OCI-LY7 (cell line): ENCODE measurements at regions not wholly inside any gene's neighbourhood (a gene's known extent, or its start where the extent isn't known, plus 50 kb on each side); places are given as distances from the start of the nearest gene placed in this dataset.

Source experiments
- BruUV-seq: library from RNA; stranded (reverse); fragments of 400-500 nt; replicated peaks from 2 replicates; lab custom pipeline; 2021; lab: Mats Ljungman, UMichigan
- CTCF ChIA-PET: fragments of 300-600 bp; sonication (Branson Sonifier 250); formaldehyde crosslinking; loops from one replicate; lab custom pipeline; 2022; ENCODE audit warnings: antibody characterized with exemption; ENCODE audit not compliant: unreplicated experiment; lab: Charles Lee
- POLR2A ChIA-PET: fragments of 300-600 bp; sonication (Branson Sonifier 250); formaldehyde crosslinking; loops from one replicate; lab custom pipeline; 2022; ENCODE audit warnings: antibody characterized with exemption; lab: Charles Lee
- DNase-seq: peaks from one replicate; pipeline ENCODE4 v3.0.0-alpha.2; 2015; ENCODE audit warnings: low spot score
- H2AFZ ChIP-seq: fragments of 200-600 bp; sonication (generic), shearing (Covaris generic); 2 replicates; pipeline ENCODE4 v1.6.1; 2014; ENCODE audit warnings: mild to moderate bottlenecking, antibody characterized with exemption, low read length, moderate library complexity
- H3K27ac ChIP-seq: fragments of 200-600 bp; sonication (generic); 2 replicates; pipeline ENCODE4 v1.5.1; 2014; ENCODE audit warnings: mixed run types, low read depth, mild to moderate bottlenecking, moderate library complexity, low read length, inconsistent platforms; ENCODE audit not compliant: poor library complexity, severe bottlenecking
- H3K36me3 ChIP-seq: fragments of 200-600 bp; sonication (generic); 2 replicates; pipeline ENCODE4 v1.6.1; 2014; ENCODE audit warnings: mild to moderate bottlenecking, antibody characterized with exemption, low read length, moderate library complexity, mixed read lengths; ENCODE audit not compliant: insufficient read depth
- H3K4me1 ChIP-seq: fragments of 200-600 bp; sonication (generic); 2 replicates; pipeline ENCODE4 v1.5.1; 2014; ENCODE audit warnings: mild to moderate bottlenecking, low read length; ENCODE audit not compliant: insufficient read depth, poor library complexity, severe bottlenecking
- H3K4me2 ChIP-seq: fragments of 200-600 bp; sonication (generic); 2 replicates; pipeline ENCODE4 v1.6.1; 2014; ENCODE audit warnings: mild to moderate bottlenecking, low read length
- H3K4me3 ChIP-seq: fragments of 200-600 bp; sonication (generic); 2 replicates; pipeline ENCODE4 v1.5.1; 2014; ENCODE audit warnings: mild to moderate bottlenecking, low read depth, low read length; ENCODE audit not compliant: poor library complexity, severe bottlenecking
- H3K79me2 ChIP-seq: fragments of 200-600 bp; sonication (generic); 2 replicates; pipeline ENCODE4 v1.6.1; 2016; ENCODE audit warnings: low read depth, mild to moderate bottlenecking, low read length, moderate library complexity, mixed read lengths; ENCODE audit not compliant: insufficient read depth
- H3K9me2 ChIP-seq: fragments of 200-600 bp; sonication (generic); 2 replicates; pipeline ENCODE4 v1.6.1; 2016; ENCODE audit warnings: mild to moderate bottlenecking, low read length, mixed read lengths; ENCODE audit not compliant: insufficient read depth
- H3K9me3 ChIP-seq: fragments of 200-600 bp; sonication (generic); 2 replicates; pipeline ENCODE4 v1.6.1; 2014; ENCODE audit warnings: mild to moderate bottlenecking, mixed run types, low read length, mixed read lengths
- H4K20me1 ChIP-seq: fragments of 200-600 bp; sonication (generic); 2 replicates; pipeline ENCODE4 v1.6.1; 2014; ENCODE audit warnings: mild to moderate bottlenecking, antibody characterized with exemption, low read length, moderate library complexity, mixed read lengths; ENCODE audit not compliant: insufficient read depth
- CTCF ChIP-seq: fragments of 200-600 bp; sonication (generic); conservative IDR thresholded peaks from 2 replicates; pipeline ENCODE4 v1.5.1; 2014; ENCODE audit warnings: mild to moderate bottlenecking, antibody characterized with exemption, low read length, moderate library complexity, mixed read lengths
- EZH2phosphoT487 ChIP-seq: fragments of 200-600 bp; sonication (generic); IDR thresholded peaks from 2 replicates; pipeline ENCODE4 v1.6.1; 2018; ENCODE audit warnings: low read depth, borderline replicate concordance, mild to moderate bottlenecking, mixed run types, antibody characterized with exemption, low read length, moderate library complexity, mixed read lengths
- intact Hi-C: fragments of 100-400 bp; cut with micrococcal nuclease; formaldehyde crosslinking; loops from one replicate; pipeline ENCODE4 v1.10.0; 2022; ENCODE audit not compliant: unreplicated experiment

GRCh38 chr7:156445997-156446761, 194.4 kb upstream of the RNF32 start:
- Histone ChIP-seq H3K27ac (no peak overlapping the region), H2AFZ (no peak overlapping the region), H3K9me2 (no peaks in the 10 kb centered on the region), H3K4me1 (no peaks in the 10 kb centered on the region), H3K9me3 (no peaks in the 10 kb centered on the region), H3K4me3 (no peak overlapping the region), H3K4me2 (no peak overlapping the region), H3K79me2 (no peaks in the 10 kb centered on the region), H3K36me3 (no peaks in the 10 kb centered on the region), H4K20me1 (no peaks in the 10 kb centered on the region)
- no peak for DNase-seq
- ChIA-PET CTCF (no interaction called here), POLR2A (no interaction called here)
- no TSS peak for BruUV-seq
- intact Hi-C loops: no loop called here
- no peak for TF ChIP-seq EZH2phosphoT487
- TF ChIP-seq CTCF: no peak

GRCh38 chr7:156442516-156442915, 198.1 kb upstream of the RNF32 start:
- no peaks in the 10 kb centered on the region for H3K4me1 ChIP-seq
- no peak overlapping the region for H2AFZ ChIP-seq
- no peaks in the 10 kb centered on the region for H3K9me3 ChIP-seq
- no peak for DNase-seq
- H3K4me3 ChIP-seq: no peak overlapping the region
- no peaks in the 10 kb centered on the region for H4K20me1 ChIP-seq
- TF ChIP-seq EZH2phosphoT487: no peak
- TF ChIP-seq CTCF: no peak
- H3K79me2 ChIP-seq: no peaks in the 10 kb centered on the region
- no peaks in the 10 kb centered on the region for H3K9me2 ChIP-seq
- H3K36me3 ChIP-seq: no peaks in the 10 kb centered on the region
- no peak overlapping the region for H3K4me2 ChIP-seq
- ChIA-PET POLR2A (no interaction called here), CTCF (no interaction called here)
- intact Hi-C loops: no loop called here
- BruUV-seq: no TSS peak
- no peak overlapping the region for H3K27ac ChIP-seq

GRCh38 chr7:156440456-156440855, 200.1 kb upstream of the RNF32 start:
- intact Hi-C loops: no loop called here
- Histone ChIP-seq H2AFZ (no peak overlapping the region), H3K4me3 (no peak overlapping the region), H3K27ac (no peak overlapping the region), H3K36me3 (no peaks in the 10 kb centered on the region), H4K20me1 (no peaks in the 10 kb centered on the region), H3K9me3 (no peaks in the 10 kb centered on the region), H3K9me2 (no peaks in the 10 kb centered on the region), H3K4me2 (no peak overlapping the region), H3K79me2 (no peaks in the 10 kb centered on the region), H3K4me1 (no peaks in the 10 kb centered on the region)
- DNase-seq: no peak
- no TSS peak for BruUV-seq
- ChIA-PET POLR2A (no interaction called here), CTCF (no interaction called here)
- TF ChIP-seq EZH2phosphoT487 (no peak), CTCF (no peak)
